Panc1 (cell line): ENCODE measurements at regions not wholly inside any gene's neighbourhood (a gene's known extent, or its start where the extent isn't known, plus 50 kb on each side); places are given as distances from the start of the nearest gene placed in this dataset.

Source experiments
- POLR2AphosphoS5 ChIP-seq: IDR thresholded peaks from 2 replicates; pipeline ENCODE4 v1.6.1; 2012; ENCODE audit warnings: mild to moderate bottlenecking, low read depth, low read length, moderate library complexity
- REST ChIP-seq, 2 experiments: IDR thresholded peaks; 2 replicates each; pipeline ENCODE4 v1.6.1; 2011 to 2012; ENCODE audit warnings: low read depth in 2 of 2, control low read depth in 1 of 2, low read length in 1 of 2, mild to moderate bottlenecking in 1 of 2, moderate library complexity in 1 of 2; ENCODE audit not compliant: insufficient read depth in 1 of 2
- SIN3A ChIP-seq: IDR thresholded peaks from 2 replicates; pipeline ENCODE4 v1.6.1; 2012; ENCODE audit warnings: low read depth, mild to moderate bottlenecking, low read length, moderate library complexity, borderline replicate concordance; ENCODE audit not compliant: insufficient read depth
- TF ChIP-seq, protein P1 (sequence below): fragments of 450-650 bp; IDR thresholded peaks from 2 replicates; pipeline ENCODE4 v1.5.1; 2017; ENCODE audit warnings: mild to moderate bottlenecking

DNA sequence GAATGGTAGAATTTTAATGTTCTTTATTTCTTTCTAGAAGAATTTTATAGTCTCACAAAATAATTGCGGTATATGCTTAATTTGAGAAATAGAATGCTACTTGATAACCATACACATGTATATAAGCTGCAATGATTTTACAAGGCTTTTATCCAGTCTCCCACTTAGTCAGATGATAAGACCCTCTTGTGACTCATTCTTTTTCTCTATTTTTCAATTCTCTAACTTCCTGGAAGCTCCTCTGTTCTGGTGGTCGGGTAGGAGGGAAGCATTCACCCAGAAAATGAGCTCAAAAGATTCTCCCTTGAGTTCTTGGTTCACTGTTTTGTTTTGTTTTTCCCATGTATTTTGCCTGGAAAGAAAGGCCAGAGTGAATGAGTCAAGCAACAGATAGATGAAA, 546.6 kb downstream of the INHBA start:
- TF ChIP-seq, protein P1, sequence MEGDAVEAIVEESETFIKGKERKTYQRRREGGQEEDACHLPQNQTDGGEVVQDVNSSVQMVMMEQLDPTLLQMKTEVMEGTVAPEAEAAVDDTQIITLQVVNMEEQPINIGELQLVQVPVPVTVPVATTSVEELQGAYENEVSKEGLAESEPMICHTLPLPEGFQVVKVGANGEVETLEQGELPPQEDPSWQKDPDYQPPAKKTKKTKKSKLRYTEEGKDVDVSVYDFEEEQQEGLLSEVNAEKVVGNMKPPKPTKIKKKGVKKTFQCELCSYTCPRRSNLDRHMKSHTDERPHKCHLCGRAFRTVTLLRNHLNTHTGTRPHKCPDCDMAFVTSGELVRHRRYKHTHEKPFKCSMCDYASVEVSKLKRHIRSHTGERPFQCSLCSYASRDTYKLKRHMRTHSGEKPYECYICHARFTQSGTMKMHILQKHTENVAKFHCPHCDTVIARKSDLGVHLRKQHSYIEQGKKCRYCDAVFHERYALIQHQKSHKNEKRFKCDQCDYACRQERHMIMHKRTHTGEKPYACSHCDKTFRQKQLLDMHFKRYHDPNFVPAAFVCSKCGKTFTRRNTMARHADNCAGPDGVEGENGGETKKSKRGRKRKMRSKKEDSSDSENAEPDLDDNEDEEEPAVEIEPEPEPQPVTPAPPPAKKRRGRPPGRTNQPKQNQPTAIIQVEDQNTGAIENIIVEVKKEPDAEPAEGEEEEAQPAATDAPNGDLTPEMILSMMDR = no peak
- no peak for TF ChIP-seq POLR2AphosphoS5
- TF ChIP-seq REST (IDR thresholded peaks at IDR 0.05; ENCODE audit: insufficient read depth in 1 of 2, low read depth in 2 of 2, low read length in 1 of 2) = no peak
- no peak for TF ChIP-seq SIN3A
